OCI-LY3 (cell line): ENCODE measurements at regions not wholly inside any gene's neighbourhood (a gene's known extent, or its start where the extent isn't known, plus 50 kb on each side); places are given as distances from the start of the nearest gene placed in this dataset.

Experiments
- CTCF ChIP-seq: fragments of 200-600, 300-600 bp; sonication (generic); IDR thresholded peaks from 2 replicates; pipeline ENCODE4 v1.5.1; 2014; ENCODE audit warnings: antibody characterized with exemption, low read length, low read depth
- EZH2phosphoT487 ChIP-seq: fragments of 200-600 bp; shearing (Covaris generic); IDR thresholded peaks from 2 replicates; pipeline ENCODE4 v1.6.1; 2018; ENCODE audit warnings: antibody characterized with exemption, mixed run types, low read depth

GRCh38 chr13:109853153-109853552 lies 66.8 kb upstream of the IRS2 start:
- TF ChIP-seq CTCF (no peak), EZH2phosphoT487 (no peak)
